ENCODE measurements at regions not wholly inside any gene's neighbourhood (a gene's known extent, or its start where the extent isn't known, plus 50 kb on each side); places are given as distances from the start of the nearest gene placed in this dataset.

- TF ChIP-seq, protein P1, sequence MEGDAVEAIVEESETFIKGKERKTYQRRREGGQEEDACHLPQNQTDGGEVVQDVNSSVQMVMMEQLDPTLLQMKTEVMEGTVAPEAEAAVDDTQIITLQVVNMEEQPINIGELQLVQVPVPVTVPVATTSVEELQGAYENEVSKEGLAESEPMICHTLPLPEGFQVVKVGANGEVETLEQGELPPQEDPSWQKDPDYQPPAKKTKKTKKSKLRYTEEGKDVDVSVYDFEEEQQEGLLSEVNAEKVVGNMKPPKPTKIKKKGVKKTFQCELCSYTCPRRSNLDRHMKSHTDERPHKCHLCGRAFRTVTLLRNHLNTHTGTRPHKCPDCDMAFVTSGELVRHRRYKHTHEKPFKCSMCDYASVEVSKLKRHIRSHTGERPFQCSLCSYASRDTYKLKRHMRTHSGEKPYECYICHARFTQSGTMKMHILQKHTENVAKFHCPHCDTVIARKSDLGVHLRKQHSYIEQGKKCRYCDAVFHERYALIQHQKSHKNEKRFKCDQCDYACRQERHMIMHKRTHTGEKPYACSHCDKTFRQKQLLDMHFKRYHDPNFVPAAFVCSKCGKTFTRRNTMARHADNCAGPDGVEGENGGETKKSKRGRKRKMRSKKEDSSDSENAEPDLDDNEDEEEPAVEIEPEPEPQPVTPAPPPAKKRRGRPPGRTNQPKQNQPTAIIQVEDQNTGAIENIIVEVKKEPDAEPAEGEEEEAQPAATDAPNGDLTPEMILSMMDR (conservative IDR thresholded peaks at IDR 0.05), result no peak
- no peak for TF ChIP-seq ZFX (IDR thresholded peaks at IDR 0.05)
These were observed 200.2 kb upstream of the UGT8 start for GRCh38 chr4:114398410-114398809.
